GM12874 (cell line): ENCODE measurements at regions not wholly inside any gene's neighbourhood (a gene's known extent, or its start where the extent isn't known, plus 50 kb on each side); places are given as distances from the start of the nearest gene placed in this dataset.

Experiments used
- TF ChIP-seq, protein P1 (sequence below): IDR thresholded peaks from 2 replicates; pipeline ENCODE4 v1.5.1; 2011; ENCODE audit warnings: low read depth, mild to moderate bottlenecking, control low read depth, low read length, moderate library complexity; ENCODE audit not compliant: insufficient read depth

DNA sequence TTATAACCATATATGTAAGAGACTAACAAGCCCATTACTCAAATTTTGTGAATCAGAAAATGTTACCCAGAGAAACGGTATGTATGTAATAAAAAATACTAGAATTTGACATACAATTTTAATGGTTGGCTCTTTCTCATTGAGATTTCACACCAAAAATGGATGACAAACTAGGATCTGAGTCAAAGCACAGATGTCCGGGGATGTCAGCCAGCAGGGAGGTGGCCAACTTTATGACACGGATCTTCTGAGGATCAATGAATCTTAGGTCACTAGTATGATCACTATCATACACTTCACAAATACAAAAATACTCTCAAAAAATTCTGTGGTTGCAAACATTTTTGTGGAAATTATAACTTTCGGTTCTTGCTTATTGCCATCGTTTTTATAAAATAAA is 173.5 kb upstream of the NFE2L3 start:
- TF ChIP-seq, protein P1, sequence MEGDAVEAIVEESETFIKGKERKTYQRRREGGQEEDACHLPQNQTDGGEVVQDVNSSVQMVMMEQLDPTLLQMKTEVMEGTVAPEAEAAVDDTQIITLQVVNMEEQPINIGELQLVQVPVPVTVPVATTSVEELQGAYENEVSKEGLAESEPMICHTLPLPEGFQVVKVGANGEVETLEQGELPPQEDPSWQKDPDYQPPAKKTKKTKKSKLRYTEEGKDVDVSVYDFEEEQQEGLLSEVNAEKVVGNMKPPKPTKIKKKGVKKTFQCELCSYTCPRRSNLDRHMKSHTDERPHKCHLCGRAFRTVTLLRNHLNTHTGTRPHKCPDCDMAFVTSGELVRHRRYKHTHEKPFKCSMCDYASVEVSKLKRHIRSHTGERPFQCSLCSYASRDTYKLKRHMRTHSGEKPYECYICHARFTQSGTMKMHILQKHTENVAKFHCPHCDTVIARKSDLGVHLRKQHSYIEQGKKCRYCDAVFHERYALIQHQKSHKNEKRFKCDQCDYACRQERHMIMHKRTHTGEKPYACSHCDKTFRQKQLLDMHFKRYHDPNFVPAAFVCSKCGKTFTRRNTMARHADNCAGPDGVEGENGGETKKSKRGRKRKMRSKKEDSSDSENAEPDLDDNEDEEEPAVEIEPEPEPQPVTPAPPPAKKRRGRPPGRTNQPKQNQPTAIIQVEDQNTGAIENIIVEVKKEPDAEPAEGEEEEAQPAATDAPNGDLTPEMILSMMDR: no peak

DNA sequence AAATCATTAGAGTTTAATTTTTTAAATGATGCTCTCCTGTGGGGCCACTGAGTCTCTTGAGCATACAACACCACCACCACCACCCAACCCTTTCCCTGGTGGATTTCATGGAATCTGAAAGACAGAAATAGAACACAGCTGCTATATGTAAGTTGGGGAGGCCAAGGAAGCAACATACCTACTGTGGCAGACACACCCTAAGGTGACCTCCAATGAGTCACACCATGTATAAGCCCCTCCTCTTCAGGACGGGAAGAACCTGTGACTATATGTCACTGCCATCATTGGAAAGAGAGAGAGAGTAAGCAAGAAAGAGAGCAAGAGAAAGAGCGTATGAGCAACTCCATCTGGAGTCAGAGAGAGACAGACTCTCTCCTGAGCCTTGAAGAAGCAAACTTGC is 172.4 kb upstream of the NFE2L3 start:
- TF ChIP-seq, protein P1: no peak

DNA sequence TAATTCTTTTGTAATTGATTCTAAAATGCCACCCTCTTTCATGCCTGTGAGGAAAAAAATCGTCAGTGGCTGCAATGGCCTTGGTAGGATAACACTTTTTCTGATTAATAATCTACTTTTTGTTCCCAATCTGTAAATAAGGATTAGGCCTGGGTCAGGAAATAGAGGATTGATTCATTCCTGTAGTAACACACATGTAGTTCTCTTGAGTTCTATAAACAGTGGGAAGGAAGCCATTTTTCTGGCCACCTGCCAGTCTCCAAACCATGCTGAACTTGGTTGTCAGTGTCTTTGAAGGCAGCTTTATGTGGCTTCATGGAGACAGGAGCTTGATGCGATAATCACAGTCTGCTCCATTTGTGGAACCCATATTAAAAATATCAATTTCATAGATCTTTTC is 169.3 kb upstream of the NFE2L3 start:
- TF ChIP-seq, protein P1: no peak

DNA sequence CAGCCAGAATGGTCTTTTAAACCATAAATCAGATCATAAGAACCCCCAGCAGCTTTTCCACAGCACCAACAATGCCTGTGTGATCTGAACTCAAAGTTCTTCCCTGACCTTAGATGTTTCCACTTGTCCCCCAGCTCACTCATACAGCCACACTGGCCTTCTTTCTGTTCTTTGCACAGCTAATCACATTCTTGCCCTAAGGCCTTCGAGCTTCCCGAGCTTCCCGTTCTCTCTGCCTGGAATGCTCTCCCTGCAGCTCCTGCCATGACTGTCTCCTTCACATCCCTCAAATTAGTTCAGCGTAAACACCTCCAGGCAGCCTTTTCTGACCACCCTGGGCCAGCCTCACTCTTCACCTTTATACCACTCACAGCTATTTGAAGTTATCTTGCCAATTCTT is 166.8 kb upstream of the NFE2L3 start:
- TF ChIP-seq, protein P1: no peak

DNA sequence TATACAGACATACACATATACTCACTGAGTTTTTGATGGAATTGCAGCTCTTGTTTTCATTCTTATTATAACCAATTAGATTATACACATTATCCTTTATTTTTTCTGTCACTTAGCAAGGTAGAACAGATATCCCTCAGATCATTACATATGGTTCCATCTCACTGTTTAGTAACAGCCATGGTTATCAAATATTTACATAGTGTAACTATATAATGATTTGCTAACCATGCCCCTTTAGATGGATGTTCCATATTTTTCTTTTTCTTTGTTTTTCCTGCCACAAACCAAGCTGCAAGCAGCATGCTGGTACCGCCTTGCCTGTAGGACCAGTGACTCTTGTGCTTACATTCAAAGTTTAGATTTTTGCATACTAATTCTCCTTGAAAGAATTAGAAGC is 163.4 kb upstream of the NFE2L3 start:
- TF ChIP-seq, protein P1: no peak

DNA sequence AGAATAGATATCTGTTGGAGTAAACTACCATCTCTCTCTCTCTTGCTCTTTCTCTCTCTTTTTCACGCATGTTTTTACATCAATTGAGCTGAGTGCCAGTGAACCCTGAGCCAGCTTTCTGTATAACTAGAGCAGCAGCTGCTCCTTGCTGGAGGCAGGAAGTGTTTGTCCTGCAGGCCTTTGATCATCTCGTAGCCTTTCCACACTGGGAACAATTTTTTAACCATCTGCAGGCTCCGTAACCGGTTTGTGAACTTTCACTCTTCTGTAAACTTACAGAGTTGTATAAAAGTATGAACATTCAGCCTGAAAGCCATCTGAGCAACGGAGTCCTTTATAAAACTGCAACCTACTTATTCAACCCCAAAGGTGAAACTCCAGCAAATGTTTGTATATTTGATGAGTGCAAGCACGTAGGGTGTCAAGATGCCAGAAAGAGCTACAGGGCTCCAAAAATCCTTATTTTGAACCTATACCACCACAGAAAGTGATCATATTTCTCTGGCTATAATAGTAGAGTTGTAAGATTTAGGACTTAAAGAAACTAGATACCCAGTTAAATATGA is 162.8 kb upstream of the NFE2L3 start:
- TF ChIP-seq, protein P1: no peak

DNA sequence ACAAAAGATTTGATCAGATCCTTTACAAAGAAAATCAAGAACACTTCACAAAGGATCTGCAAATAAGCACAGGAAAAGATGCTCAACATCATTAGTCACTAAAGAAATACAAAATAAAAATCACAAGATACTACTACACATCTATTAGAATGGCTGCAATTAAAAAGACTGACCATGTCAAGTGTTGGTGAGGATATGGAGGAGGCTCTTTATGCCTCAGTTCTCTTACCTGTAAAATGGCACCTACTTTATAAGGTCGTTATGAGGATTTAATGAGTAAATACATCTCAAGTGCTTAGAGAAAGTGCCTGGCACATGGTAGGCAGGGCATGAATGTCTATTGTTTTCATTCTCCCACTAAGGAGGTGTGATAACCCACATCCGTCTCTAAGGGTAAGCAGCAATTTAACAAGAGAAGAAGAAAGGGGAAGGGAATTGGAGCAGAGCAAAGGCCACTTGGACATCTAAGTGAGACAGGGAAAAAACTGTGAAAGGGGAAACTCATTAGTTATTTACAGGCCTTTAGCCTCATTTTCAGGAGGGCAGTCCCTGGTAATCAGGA is 157.5 kb upstream of the NFE2L3 start:
- TF ChIP-seq, protein P1: no peak

DNA sequence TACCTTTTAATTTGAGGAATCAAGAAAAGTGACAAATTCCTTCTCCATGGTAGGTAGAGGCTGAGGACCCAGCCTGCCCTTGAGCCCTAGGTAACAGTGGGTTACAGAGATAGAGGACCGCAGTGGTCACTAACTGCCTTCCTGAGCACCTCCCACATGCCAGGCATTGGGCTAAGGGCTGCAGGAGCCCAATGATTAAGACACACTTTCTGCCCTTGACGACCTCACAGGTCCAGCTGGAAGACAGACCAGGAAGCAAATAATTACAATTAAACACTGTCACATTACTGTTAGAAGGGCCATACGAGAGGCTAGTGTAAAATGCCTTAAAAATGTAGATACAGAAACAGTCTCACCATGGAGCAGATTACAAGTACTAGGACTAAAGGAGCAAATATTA is 156.8 kb upstream of the NFE2L3 start:
- TF ChIP-seq, protein P1: no peak
